Stimulated activated CD4-positive, alpha-beta T cell treated with anti-CD3 and anti-CD28 coated beads, TNF-alpha, amount 100 ng/mL, for 24 hours (primary cell): ENCODE measurements at regions not wholly inside any gene's neighbourhood (a gene's known extent, or its start where the extent isn't known, plus 50 kb on each side); places are given as distances from the start of the nearest gene placed in this dataset.

Experiments
- DNase-seq, 3 experiments: peaks; one replicate each; pipeline ENCODE4 v3.0.0-alpha.2; 2020; ENCODE audit warnings: low read depth in 3 of 3

DNA sequence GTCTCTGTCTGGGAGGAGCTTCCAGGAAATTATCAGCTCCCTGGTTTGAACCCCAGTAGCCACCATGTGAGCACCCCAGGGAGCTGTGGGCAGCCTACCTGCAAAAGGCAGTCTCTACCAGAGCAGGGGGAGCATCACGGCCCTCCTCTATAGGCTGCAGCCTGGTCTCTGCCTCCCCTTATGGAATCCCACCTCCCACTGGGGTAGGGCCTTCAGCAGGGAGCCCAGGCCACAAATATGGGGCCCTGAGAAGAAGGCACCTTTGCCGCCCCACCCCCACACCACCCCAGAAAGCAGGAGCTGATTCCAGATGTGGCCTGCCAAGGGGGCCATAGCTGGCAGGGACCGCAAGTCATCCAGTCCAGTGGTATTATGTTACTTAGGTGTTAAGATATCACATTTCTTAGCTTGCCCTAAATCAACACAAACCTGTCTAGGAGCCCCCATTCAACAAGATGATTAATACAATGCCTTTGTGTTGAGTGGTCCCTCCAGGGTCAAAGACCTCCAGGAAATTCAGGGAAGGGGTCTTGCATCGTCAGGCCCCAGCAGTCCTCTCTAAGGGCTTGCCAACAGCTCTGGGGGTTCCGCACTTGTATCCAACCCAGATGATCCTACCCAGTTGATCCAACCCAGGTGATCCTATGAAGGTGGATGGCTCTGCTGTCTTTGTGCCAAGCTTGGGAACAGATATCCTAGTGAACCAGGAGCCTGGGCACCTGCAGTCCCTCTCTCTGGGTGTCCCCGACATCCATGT is 114.9 kb downstream of the OAT start:
- no peak for DNase-seq

DNA sequence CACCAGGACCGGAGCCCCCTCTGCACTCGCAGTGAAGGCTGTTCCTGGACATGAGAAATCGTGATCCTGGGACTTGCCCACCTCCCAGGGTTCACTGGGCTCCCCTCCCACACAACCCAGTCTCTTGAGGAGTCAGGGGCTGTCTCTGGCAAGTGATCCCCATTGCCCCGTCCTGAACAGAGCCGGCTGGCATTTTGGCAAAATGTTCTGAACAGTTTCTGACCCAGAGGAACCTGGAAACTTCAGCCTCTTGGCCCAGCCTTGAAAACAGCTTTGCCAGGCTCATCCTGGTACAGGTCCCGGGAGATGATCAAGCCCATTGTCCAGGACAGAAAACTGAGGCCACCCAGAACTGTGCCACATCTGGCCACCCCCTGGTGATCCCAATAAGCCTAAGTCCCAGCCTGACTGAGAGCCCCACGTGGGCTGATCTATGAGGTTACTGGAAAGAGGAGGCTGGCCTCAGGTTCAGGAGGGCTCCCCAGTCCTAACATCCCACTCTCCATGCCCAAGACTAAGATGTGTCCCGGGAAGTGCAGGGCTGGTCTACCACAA is 115.7 kb downstream of the OAT start:
- DNase-seq: no peak

DNA sequence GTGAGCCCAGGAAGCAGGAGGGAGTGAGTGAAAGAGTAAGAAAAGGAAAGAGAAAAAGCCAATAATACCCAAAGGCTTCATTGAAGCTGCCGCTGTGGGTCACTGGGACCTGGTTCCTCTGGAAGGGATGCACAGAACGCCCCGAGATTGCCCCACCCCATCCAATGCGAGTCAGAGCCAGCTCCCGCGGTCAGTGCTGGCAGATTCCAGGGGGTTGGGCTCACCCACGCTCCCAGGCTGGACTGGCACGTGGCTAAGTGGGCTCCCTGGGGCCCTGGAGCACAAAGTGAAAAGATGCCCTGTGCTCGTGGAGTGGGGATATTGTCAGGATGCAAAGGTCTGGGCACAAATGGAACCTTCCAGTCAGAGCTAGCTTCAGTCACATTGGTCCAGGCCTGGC is 117.0 kb downstream of the OAT start:
- no peak for DNase-seq

DNA sequence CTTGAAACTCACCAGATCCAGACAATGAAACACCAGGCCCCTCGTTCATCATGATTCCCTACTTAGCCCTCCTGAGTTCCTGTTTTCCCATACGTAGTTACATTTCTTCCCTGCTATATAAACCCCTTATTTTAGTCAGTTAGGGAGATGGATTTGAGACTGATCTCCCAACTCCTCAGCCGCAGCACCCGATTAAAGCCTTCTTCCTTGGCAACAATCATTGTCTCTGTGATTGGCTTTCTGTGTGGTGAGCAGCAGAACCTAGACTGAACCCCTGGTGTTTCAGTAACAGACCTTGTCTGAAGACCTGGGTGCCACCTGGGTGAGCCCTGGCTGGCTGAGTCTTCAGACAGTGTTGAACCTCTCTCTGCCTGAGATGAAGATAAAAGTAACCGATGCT is 118.0 kb downstream of the OAT start:
- no peak for DNase-seq

DNA sequence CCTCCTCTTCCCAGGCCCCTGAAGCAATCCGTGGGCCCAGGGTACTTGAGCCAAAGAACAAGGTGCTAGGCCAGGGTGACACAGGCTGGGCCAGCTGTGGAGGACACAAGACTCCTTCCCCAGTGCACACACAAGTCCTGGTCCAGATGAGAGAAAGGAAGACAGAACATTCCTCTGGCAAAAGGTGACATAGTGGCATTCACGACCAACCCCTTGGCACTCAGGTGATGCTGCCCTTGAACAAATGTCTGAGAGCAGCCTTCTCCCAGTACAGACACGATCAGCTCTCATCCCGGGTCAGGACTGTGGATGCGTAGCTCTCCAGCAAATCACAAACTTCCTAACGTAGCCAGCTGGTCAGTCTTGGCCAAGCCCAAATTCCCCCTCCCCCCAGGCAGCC is 118.5 kb downstream of the OAT start:
- DNase-seq: no peak

DNA sequence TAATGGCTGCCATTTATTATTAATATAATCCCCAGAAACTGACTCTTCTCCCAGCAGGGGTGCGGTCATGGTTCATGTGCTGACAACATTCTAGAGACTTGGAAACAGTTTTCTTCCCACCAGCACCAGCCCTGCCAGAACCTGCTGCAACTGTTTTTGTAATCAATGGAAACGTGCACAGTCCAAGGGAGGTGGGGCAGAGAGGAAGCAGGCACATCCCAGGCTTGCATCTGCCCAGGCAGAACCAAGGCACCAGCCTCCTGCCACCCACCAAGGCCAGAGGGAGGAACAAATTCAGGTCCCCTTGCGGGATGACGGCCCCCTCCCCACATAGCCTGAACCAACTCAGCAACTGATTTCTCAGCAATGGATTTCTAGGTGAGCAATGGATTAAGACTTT is 119.0 kb downstream of the OAT start:
- DNase-seq: no peak

DNA sequence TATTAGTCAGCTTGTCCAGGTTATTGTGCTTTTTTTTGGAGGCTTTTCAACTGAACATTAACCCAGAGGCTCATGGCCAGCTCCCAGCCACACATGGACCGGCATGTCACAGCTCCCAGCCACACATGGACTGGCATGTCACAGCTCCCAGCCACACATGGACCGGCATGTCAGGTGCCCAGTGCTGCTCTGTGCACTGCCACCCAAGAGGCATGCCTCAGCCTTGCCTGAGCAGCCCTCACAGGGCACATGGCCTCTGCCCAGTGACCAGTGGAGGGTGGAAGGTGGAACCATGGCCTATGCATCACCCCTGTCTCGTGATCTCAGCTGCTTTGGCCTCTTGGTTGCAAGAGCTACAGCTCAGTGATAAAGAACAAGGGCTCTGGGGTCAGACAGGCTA is 119.8 kb downstream of the OAT start:
- no peak for DNase-seq

DNA sequence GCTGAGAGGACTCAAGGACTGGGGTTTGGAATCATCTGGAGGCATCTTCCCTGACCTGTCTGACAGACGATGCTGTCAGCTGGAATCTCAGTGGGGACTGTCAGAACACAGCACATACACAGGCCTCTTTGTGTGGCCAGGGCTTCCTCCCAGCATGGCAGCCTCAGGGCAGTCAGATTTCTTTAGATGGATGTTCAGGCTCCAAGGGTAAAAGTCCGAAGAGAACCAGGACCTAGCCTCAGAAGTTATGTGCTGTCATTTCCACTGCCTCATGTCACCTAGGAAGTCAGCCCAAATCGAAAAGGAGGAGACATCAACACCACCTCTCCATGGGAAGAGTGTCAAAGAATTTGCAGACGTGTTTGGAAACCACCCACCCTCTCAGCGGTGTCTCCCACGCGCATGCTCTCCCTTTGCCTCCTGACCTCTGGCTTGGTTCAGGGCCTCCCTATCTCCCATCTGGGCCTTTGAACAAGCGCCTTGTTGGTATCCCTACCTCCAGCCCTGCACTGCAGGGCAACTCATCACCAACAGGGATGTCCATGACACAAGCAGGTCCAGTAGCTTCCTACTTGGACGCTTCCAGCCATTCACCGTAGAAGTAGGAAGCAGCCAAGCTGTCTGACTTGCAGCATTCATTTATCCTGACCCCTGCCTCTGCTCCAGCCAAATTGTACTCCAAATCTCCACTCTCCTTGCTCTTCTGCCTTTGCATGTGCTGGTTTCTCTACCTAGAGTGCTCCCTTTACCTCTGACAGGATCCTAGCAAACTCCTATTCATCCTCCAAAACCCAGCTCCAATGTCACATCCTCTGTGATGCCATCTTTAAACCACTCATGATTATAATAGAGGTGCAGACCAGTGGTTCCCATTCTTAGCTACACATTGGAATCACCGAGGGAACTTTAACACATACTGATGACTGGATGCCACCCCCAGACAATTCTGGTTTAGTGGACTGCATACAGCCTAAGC is 121.6 kb downstream of the OAT start:
- DNase-seq: no peak

DNA sequence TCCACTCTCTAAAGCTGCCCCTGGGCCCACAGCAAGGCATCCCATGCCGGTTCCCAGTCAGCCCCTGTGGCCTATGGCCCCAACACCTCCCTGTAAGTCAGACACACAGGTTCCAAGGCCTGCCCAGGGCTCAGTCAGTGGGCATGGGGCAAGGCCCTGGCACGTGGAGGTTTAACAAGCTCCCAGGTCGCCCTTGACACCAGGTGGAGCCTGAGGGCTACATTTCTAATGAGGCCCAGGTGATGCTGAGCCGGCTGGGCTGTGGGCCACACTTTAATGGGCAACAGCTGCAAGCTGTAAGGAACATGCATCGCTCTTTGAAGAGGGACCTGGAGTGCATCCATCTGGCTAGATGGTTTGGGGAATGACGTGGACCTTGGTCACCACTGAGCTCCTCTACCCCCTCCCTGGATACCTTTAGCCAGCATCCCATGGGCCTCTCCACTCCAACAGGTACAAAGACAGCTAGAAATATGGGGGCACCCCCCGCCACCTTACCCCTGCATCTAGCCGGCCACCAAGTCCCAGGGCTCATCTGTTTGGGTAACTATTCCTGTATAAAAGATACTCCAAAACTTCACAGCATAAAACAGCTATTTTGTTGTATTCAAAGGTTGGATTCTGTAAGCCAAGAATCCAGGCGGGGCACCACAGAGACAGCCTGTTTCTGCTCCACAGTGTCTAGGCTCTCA is 122.5 kb downstream of the OAT start:
- no peak for DNase-seq

DNA sequence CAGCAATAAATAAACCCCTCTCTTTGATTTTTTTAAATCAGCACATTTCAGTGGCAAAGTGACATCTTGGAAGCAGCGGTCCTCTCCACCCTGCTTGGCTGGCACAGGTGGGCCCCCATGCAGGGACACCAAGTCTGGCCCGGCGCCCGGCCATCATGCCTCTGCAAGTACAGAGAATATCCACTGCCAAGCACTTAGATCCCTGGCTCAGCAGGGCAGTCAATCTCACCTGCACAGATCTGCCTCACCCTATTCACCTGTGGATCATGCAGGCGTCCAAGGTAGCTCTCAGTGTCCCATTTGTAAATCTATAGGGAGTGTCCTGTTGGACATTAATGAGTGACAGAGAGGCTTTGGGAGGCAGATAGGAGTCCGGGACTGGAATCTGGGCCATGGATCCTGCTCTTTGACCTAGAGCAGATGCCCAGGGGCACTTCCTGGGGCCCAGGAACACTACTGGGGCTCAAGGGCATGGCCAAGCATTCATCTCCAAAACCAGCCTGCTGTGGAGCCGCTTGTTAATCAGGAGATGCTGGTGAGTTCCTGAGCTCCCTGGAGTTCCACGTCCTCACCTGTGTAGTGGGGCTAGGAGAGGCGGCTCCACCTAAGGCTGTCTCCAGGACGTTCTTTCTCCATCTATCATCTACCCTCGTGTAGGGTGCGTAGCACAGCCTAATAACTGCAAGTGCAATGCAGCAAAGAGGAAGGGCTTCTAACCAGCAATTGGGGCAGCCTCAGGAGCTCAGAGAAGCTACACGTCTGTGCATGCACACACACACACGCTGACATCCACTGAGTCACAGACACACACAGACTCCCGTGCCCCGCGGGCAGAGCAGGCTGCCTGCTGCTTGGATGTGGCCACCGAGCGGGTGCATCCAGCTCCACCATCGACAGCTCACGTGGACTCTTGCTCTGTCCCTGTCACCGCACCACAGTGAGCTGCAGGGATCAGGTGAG is 123.6 kb downstream of the OAT start:
- no peak for DNase-seq

DNA sequence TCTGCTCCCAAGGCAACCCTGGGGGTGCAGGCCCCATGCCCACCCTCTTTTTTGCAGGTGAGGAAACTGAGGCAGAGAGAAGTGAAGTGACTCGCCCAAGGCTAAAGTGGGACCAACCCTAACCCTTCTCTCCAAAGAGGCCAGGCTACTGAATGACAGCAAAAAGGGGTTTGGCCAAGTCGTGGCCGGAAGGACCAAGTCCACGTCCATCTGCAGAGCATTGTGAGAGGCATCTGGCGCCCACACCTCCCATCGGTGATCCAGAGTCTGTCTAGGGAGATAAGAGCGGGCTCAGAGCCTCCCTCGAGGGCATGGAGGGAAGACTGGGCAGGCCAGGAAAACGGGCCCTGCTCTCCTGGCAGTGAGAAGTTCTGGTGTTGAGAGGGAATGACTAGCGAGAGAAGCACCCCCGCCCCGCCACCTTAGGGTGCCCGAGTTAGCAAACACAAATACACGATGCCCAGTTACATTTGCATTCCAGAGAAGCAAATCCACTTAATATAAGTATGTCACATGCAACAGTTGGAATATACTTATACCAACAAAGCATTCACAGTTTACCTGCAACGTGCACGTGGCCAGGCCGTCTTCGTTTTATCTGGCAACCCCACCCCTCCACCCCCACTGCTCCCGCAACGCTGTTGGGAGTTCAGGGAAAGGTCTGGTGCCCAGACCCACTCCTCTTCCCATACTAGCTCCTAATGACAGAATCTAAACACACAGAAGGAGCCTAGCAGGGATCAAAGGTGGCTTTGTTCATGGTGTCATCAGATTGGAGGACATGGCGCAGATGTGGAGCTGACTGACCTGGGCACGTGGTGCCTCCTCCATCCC is 124.9 kb downstream of the OAT start:
- DNase-seq: no peak

DNA sequence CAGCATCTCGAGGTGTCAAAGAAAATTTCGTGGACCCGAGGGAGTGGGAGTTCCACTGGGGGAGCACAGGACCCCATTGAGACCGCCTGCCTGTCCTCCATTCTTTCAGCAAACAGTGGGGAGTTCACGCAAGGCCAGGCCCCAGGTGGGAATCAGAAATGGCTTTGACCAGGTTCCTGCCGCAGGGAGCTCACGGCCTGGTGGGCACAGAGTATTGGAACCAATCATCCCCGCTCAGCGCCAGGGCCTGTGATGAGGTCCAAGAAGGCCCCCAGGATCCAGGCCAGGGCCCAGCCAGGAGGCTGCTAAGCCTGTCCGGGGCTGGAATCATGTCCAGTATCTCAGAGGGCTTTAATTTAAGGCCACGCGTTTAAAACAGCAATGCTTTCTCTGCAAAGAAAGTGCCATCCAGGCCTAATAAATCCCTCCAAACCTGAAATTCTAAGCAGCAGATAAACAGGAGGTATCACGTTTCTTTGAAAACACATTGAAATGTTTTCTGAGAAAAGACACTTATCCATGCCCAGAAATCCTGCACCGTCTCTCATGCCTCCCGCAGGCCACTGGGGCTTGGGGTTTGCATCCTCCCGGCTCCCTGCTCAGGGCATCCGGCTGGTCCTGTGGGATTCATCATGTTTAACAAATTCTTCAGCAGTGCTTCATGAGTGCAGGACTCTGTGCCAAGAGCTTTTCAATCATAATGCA is 125.7 kb downstream of the OAT start:
- no peak for DNase-seq

DNA sequence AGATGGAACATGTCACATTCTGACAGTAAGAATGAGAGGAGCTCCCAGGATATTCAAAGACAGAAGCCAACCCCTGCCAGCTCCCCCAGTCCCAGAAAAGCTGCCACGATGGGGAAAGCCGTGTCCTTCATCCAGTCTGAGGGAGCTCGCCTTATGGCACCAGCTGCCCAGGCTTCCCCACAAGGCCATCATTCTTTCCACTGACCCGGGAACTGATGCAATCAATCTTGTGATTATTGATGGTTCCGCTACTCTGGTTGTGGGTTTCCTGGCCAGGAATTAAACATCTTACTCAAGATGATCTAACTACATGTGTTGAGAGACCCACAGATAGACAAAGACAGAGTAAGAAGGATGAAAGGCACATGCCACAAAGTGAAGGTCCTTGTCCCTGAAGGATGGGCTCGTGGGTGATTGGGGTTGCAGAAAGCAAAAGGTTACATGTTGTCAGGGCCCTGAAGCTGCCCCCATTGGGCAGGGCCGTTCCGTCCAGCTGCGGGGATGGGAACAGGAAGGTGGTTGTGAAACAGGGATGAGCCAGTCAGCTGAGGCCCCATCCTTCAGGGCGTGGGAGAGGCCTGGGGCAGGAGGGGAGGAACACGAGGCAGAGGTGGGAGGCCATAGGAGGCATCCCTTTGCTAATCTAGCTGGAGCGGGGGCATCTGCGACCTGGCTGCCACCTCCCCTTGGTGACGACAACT is 127.6 kb downstream of the OAT start:
- DNase-seq: no peak

DNA sequence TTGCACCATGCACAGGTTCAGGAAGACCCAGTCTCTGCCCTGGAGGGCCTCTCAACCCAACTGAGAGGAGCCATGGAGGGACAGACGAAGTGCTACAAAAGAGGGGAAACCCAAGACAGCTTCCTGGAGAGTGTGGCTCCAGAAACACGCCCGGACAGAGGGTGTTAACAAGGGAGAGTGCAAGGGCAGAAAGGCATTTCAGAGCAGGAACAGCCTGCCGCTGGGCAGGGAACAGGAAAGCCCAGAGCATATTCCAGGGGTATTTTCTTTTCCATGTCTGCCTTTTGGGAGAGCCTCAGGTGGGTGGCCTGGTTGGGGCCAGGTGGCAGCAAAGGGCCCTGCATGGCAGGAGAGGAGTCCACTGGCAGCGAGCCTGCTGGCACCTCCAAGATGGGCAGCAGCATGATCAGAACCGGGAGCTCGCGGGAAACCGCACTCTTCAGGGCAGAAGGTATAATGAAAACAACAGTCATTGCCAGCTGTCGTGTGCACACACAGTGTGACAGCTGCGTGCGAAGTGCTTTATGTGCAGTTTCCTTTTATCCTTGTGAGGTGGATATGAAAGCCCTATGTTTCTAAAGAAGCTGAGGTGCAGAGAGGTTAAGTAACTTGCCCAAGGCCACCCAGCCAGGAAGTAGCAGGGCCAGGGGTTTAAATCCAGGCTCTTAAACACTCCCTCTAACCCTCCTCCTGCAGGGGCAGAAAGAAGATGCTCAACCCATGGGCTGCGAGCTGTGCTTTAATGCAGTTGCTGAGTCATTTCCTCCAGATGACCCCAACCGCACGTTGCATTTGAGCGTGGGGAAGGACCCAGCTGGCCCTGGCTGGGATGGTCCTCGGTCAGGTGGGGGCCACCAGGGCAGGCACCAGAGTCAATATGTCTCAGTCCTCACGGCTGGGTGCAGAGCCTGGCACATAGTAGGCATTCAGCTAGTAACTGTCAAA is 128.6 kb downstream of the OAT start:
- DNase-seq: no peak

DNA sequence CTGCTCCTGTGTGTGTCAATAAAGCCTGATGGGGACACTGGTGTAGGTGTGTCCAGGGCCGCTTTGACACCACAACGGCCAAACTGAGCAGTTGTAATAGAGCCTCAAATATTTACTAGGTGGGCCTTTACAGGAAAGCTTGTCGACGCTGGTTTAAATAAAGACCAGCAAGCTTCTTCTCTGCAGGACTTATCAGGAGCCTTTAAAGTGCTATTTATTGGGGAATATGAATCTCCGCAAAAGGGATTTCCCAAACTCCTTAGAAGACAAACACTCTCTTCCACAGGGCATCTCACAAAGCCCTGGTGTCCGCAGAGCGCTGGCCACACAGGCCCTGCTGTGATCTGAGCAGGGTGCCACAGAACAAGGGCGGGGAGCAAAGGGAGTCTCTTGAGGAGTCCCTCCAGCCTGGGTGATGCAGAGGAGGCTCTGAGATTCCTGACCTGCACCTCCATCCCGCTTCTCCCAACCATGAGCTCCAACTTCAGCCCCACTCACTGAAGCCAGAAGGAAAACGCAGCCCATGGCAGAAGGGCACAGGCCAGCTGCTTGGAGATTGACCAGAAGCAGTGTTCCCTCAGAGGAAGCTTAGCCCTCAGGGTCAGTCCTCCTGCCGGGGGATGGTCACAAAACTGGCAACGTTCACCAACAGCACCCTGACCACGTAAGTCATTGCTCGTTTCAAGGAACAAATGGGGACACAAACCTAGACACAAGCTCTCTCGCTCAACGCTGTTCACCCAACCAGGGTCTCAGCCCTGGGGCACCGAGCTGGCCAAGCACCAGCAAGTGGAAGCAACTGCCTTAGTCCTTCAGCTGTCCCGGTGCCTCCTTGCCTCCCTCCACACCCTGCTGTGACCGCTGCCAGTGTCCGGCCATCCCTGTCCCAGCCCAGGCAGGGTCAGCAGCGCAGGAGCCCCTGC is 129.5 kb downstream of the OAT start:
- no peak for DNase-seq

DNA sequence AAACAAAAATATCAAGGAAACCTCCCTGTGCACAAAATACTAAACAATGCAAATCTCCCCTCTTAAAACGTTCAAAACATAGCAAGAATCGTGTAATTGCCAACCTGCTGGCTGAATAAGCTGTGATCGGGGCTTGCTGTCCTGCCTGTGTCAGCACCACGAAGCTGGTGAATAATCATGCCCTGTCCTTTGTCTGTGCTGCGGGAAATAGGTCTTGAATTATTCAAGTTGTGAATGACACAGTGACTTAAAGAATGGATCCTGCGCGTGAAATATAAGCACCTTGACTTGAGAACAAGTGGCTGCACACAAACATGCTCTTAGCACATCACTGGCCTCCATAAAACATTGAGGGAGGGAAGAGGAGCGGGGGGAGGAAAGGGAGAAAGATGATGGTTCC is 130.2 kb downstream of the OAT start:
- DNase-seq: no peak

DNA sequence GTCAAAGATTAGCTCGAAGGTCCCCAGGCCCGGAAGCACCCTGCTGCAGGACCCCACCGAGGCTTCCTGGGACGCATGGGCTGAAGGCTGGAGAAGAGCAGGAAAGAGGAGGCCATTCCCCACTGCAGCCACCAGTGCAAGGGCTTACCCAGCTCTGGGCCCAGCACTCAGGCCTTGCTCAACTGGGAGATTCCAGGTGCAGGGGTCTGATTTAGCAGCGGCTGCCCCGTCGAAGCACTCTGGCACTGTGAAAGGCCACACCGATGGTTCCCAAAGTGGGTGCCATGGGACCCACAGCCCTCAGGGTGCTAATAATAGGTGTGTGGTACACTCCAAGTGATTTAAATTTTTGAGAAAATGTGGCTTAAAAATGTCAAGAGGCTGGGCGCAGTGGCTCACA is 130.9 kb downstream of the OAT start:
- DNase-seq: no peak
